ENCODE measurements at regions not wholly inside any gene's neighbourhood (a gene's known extent, or its start where the extent isn't known, plus 50 kb on each side); places are given as distances from the start of the nearest gene placed in this dataset.

GRCh38 chr1:56236688-56237087, 342.7 kb downstream of the PLPP3 start:
- peaks cover 0 to 10% (median 6%) of the 10 kb centered on the region in 3 donors for H3K9me3 Mint-ChIP-seq

GRCh38 chr1:56235909-56236510, 343.4 kb downstream of the PLPP3 start:
- DNase-seq (no peak), ATAC-seq (replicated peaks in 1 of 4) (no peak)
- no peaks in the 10 kb centered on the region for H3K36me3 ChIP-seq (ENCODE audit: control insufficient read depth in 2 of 2, extremely low read depth in 1 of 2, insufficient read depth in 1 of 2, low read length in 1 of 2)
- no peaks in the 10 kb centered on the region for H3K4me1 ChIP-seq (ENCODE audit: control insufficient read depth in 1 of 2, extremely low read depth in 1 of 2, insufficient read depth in 2 of 2, low read length in 2 of 2)
- ChIA-PET CTCF (no interaction called here), POLR2A (no interaction called here)
- peaks cover 0 to 15% (median 6%) of the 10 kb centered on the region in 3 donors for H3K9me3 Mint-ChIP-seq
- H3K27me3 ChIP-seq (replicated peaks in 1 of 2; ENCODE audit: control insufficient read depth in 2 of 2, extremely low read depth in 1 of 2, insufficient read depth in 2 of 2, low read length in 1 of 2): no peaks in the 10 kb centered on the region
- no peak overlapping the region for H3K27ac ChIP-seq (ENCODE audit: low read length)
- H3K4me1 Mint-ChIP-seq: no peaks in the 10 kb centered on the region
- 0% methylated on average over 1 of the region's 2 CpGs for WGBS (ENCODE audit: insufficient coverage)
- no peaks in the 10 kb centered on the region for H3K36me3 Mint-ChIP-seq
- no peaks in the 10 kb centered on the region for H3K27me3 Mint-ChIP-seq
- no peak overlapping the region for H3K4me3 ChIP-seq (ENCODE audit: control insufficient read depth in 1 of 2, extremely low read depth in 1 of 2, low read length in 1 of 2)
- H3K4me3 Mint-ChIP-seq: no peak overlapping the region
- no peaks in the 10 kb centered on the region for H3K9me3 ChIP-seq
- no peak overlapping the region for H3K27ac Mint-ChIP-seq

More at GRCh38 chr1:56236688-56237087, 342.7 kb downstream of the PLPP3 start:
- Histone ChIP-seq H3K4me1 (ENCODE audit: control insufficient read depth in 1 of 2, extremely low read depth in 1 of 2, insufficient read depth in 2 of 2, low read length in 2 of 2) (no peaks in the 10 kb centered on the region), H3K27ac (ENCODE audit: low read length) (no peak overlapping the region), H3K4me3 (ENCODE audit: control insufficient read depth in 1 of 2, extremely low read depth in 1 of 2, low read length in 1 of 2) (no peak overlapping the region), H3K9me3 (no peaks in the 10 kb centered on the region), H3K27me3 (replicated peaks in 1 of 2; ENCODE audit: control insufficient read depth in 2 of 2, extremely low read depth in 1 of 2, insufficient read depth in 2 of 2, low read length in 1 of 2) (no peaks in the 10 kb centered on the region), H3K36me3 (ENCODE audit: control insufficient read depth in 2 of 2, extremely low read depth in 1 of 2, insufficient read depth in 1 of 2, low read length in 1 of 2) (no peaks in the 10 kb centered on the region)
- POLR2A ChIA-PET: no interaction called here
- Mint-ChIP-seq H3K4me3 (no peak overlapping the region), H3K27me3 (no peaks in the 10 kb centered on the region), H3K27ac (no peak overlapping the region), H3K36me3 (no peaks in the 10 kb centered on the region), H3K4me1 (no peaks in the 10 kb centered on the region)
- ATAC-seq (replicated peaks in 1 of 4) (no peak), DNase-seq (no peak)
- WGBS (ENCODE audit: insufficient coverage): no CpG with 5 or more reads among the region's 4 CpGs
- CTCF ChIA-PET: no interaction called here

- H3K27ac Mint-ChIP-seq: no peak overlapping the region
- 37% methylated on average over 6 of the region's 8 CpGs for WGBS (ENCODE audit: insufficient coverage)
- Histone ChIP-seq H3K4me1 (ENCODE audit: control insufficient read depth in 1 of 2, extremely low read depth in 1 of 2, insufficient read depth in 2 of 2, low read length in 2 of 2) (no peaks in the 10 kb centered on the region), H3K4me3 (ENCODE audit: control insufficient read depth in 1 of 2, extremely low read depth in 1 of 2, low read length in 1 of 2) (no peak overlapping the region), H3K9me3 (no peaks in the 10 kb centered on the region), H3K27me3 (replicated peaks in 1 of 2; ENCODE audit: control insufficient read depth in 2 of 2, extremely low read depth in 1 of 2, insufficient read depth in 2 of 2, low read length in 1 of 2) (no peaks in the 10 kb centered on the region), H3K36me3 (ENCODE audit: control insufficient read depth in 2 of 2, extremely low read depth in 1 of 2, insufficient read depth in 1 of 2, low read length in 1 of 2) (no peaks in the 10 kb centered on the region), H3K27ac (ENCODE audit: low read length) (no peak overlapping the region)
- H3K4me1 Mint-ChIP-seq: no peaks in the 10 kb centered on the region
- ChIA-PET POLR2A (no interaction called here), CTCF (no interaction called here)
- ATAC-seq (replicated peaks in 1 of 4) (no peak), DNase-seq (no peak)
- no peak overlapping the region for H3K4me3 Mint-ChIP-seq
- H3K27me3 Mint-ChIP-seq: peaks cover 0 to 1% of the 10 kb centered on the region in 2 donors
- peaks cover 0 to 8% (median 4%) of the 10 kb centered on the region in 3 donors for H3K9me3 Mint-ChIP-seq
- H3K36me3 Mint-ChIP-seq: no peaks in the 10 kb centered on the region
Measured at GRCh38 chr1:56229186-56229585, 350.2 kb downstream of the PLPP3 start.

GRCh38 chr1:56227886-56228285, 351.5 kb downstream of the PLPP3 start:
- Mint-ChIP-seq H3K27ac (no peak overlapping the region), H3K36me3 (no peaks in the 10 kb centered on the region), H3K27me3 (peaks cover 0 to 1% of the 10 kb centered on the region in 2 donors), H3K4me1 (no peaks in the 10 kb centered on the region), H3K9me3 (peaks cover 0 to 8% (median 4%) of the 10 kb centered on the region in 3 donors), H3K4me3 (no peak overlapping the region)
- ATAC-seq (replicated peaks in 1 of 4): no peak
- H3K27me3 ChIP-seq (replicated peaks in 1 of 2; ENCODE audit: control insufficient read depth in 2 of 2, extremely low read depth in 1 of 2, insufficient read depth in 2 of 2, low read length in 1 of 2): no peaks in the 10 kb centered on the region
- no CpG with 5 or more reads among the region's 3 CpGs for WGBS (ENCODE audit: insufficient coverage)
- no peaks in the 10 kb centered on the region for H3K4me1 ChIP-seq (ENCODE audit: control insufficient read depth in 1 of 2, extremely low read depth in 1 of 2, insufficient read depth in 2 of 2, low read length in 2 of 2)
- ChIA-PET CTCF (no interaction called here), POLR2A (interaction anchor here in 1 of 2 donors (0.6 kb wide), 1 partner anchor 11 kb away, joined by 3 read pairs; no protein-coding TSS in a partner anchor)
- no peak for DNase-seq
- no peaks in the 10 kb centered on the region for H3K9me3 ChIP-seq
- no peak overlapping the region for H3K4me3 ChIP-seq (ENCODE audit: control insufficient read depth in 1 of 2, extremely low read depth in 1 of 2, low read length in 1 of 2)
- H3K36me3 ChIP-seq (ENCODE audit: control insufficient read depth in 2 of 2, extremely low read depth in 1 of 2, insufficient read depth in 1 of 2, low read length in 1 of 2): no peaks in the 10 kb centered on the region
- H3K27ac ChIP-seq (ENCODE audit: low read length): no peak overlapping the region

GRCh38 chr1:56227401-56227800, 352.0 kb downstream of the PLPP3 start:
- CTCF ChIA-PET: no interaction called here

GRCh38 chr1:56225964-56226815, 353.2 kb downstream of the PLPP3 start:
- no peak for DNase-seq
- H3K27me3 ChIP-seq (replicated peaks in 1 of 2; ENCODE audit: control insufficient read depth in 2 of 2, extremely low read depth in 1 of 2, insufficient read depth in 2 of 2, low read length in 1 of 2): no peaks in the 10 kb centered on the region
- Mint-ChIP-seq H3K27ac (no peak overlapping the region), H3K36me3 (no peaks in the 10 kb centered on the region), H3K4me3 (no peak overlapping the region), H3K27me3 (peaks cover 0 to 1% of the 10 kb centered on the region in 2 donors), H3K9me3 (peaks cover 0 to 4% (median 3%) of the 10 kb centered on the region in 3 donors), H3K4me1 (no peaks in the 10 kb centered on the region)
- no peaks in the 10 kb centered on the region for H3K4me1 ChIP-seq (ENCODE audit: control insufficient read depth in 1 of 2, extremely low read depth in 1 of 2, insufficient read depth in 2 of 2, low read length in 2 of 2)
- H3K9me3 ChIP-seq: no peaks in the 10 kb centered on the region
- H3K4me3 ChIP-seq (ENCODE audit: control insufficient read depth in 1 of 2, extremely low read depth in 1 of 2, low read length in 1 of 2): no peak overlapping the region
- H3K36me3 ChIP-seq (ENCODE audit: control insufficient read depth in 2 of 2, extremely low read depth in 1 of 2, insufficient read depth in 1 of 2, low read length in 1 of 2): no peaks in the 10 kb centered on the region
- POLR2A ChIA-PET: no interaction called here
- CTCF ChIA-PET: no interaction called here
- H3K27ac ChIP-seq (ENCODE audit: low read length): no peak overlapping the region
- no CpG with 5 or more reads among the region's 1 CpG for WGBS (ENCODE audit: insufficient coverage)
- no peak for ATAC-seq (replicated peaks in 1 of 4)

More at GRCh38 chr1:56227401-56227800, 352.0 kb downstream of the PLPP3 start:
- Mint-ChIP-seq H3K27me3 (peaks cover 0 to 1% of the 10 kb centered on the region in 2 donors), H3K4me3 (no peak overlapping the region), H3K9me3 (peaks cover 0 to 8% (median 4%) of the 10 kb centered on the region in 3 donors), H3K36me3 (no peaks in the 10 kb centered on the region), H3K27ac (no peak overlapping the region), H3K4me1 (no peaks in the 10 kb centered on the region)
- H3K27me3 ChIP-seq (replicated peaks in 1 of 2; ENCODE audit: control insufficient read depth in 2 of 2, extremely low read depth in 1 of 2, insufficient read depth in 2 of 2, low read length in 1 of 2): no peaks in the 10 kb centered on the region
- no peaks in the 10 kb centered on the region for H3K36me3 ChIP-seq (ENCODE audit: control insufficient read depth in 2 of 2, extremely low read depth in 1 of 2, insufficient read depth in 1 of 2, low read length in 1 of 2)
- POLR2A ChIA-PET: no interaction called here
- DNase-seq: no peak
- H3K4me3 ChIP-seq (ENCODE audit: control insufficient read depth in 1 of 2, extremely low read depth in 1 of 2, low read length in 1 of 2): no peak overlapping the region
- H3K4me1 ChIP-seq (ENCODE audit: control insufficient read depth in 1 of 2, extremely low read depth in 1 of 2, insufficient read depth in 2 of 2, low read length in 2 of 2): no peaks in the 10 kb centered on the region
- no peaks in the 10 kb centered on the region for H3K9me3 ChIP-seq
- no peak overlapping the region for H3K27ac ChIP-seq (ENCODE audit: low read length)
- ATAC-seq (replicated peaks in 1 of 4): no peak
- no CpG with 5 or more reads among the region's 1 CpG for WGBS (ENCODE audit: insufficient coverage)
